NCI-H82 treated with DMSO at 0.1 percent for 48 hours (cell line): ENCODE measurements at regions not wholly inside any gene's neighbourhood (a gene's known extent, or its start where the extent isn't known, plus 50 kb on each side); places are given as distances from the start of the nearest gene placed in this dataset.

Source experiments
- DNase-seq: peaks from one replicate; lab custom pipeline; 2025; ENCODE audit not compliant: unreplicated experiment; lab: John Stamatoyannopoulos, UW

GRCh38 chr9:28887188-28887884 lies 1314.1 kb upstream of the C9orf72 start:
- DNase-seq = no peak

GRCh38 chr9:28888806-28889205 lies 1315.5 kb upstream of the C9orf72 start:
- no peak for DNase-seq

- DNase-seq = no peak
These were observed 1319.3 kb upstream of the C9orf72 start for GRCh38 chr9:28892538-28892937.

GRCh38 chr9:28899267-28899666 lies 1326.0 kb upstream of the C9orf72 start:
- no peak for DNase-seq

GRCh38 chr9:28899926-28900325 lies 1326.6 kb upstream of the C9orf72 start:
- DNase-seq = no peak

GRCh38 chr9:28900406-28900805 lies 1327.1 kb upstream of the C9orf72 start:
- no peak for DNase-seq

- no peak for DNase-seq
These were observed 1336.2 kb upstream of the C9orf72 start for GRCh38 chr9:28909526-28909925.

GRCh38 chr9:28912621-28913020 lies 1339.3 kb upstream of the C9orf72 start:
- no peak for DNase-seq

GRCh38 chr9:28915202-28915930 lies 1342.1 kb upstream of the C9orf72 start:
- no peak for DNase-seq

- no peak for DNase-seq
These were observed 1343.1 kb upstream of the C9orf72 start for GRCh38 chr9:28916348-28916747.

- no peak for DNase-seq
These were observed 1348.7 kb upstream of the C9orf72 start for GRCh38 chr9:28921857-28922500.

- no peak for DNase-seq
These were observed 1349.6 kb upstream of the C9orf72 start for GRCh38 chr9:28922891-28923290.

- no peak for DNase-seq
These were observed 1350.1 kb upstream of the C9orf72 start for GRCh38 chr9:28923351-28923750.

- no peak for DNase-seq
These were observed 1351.9 kb upstream of the C9orf72 start for GRCh38 chr9:28925157-28925556.

GRCh38 chr9:28926306-28926705 lies 1353.0 kb upstream of the C9orf72 start:
- no peak for DNase-seq

- DNase-seq = no peak
These were observed 1354.4 kb upstream of the C9orf72 start for GRCh38 chr9:28927691-28928090.

GRCh38 chr9:28929433-28929832 lies 1356.2 kb upstream of the C9orf72 start:
- no peak for DNase-seq

- no peak for DNase-seq
These were observed 1357.5 kb upstream of the C9orf72 start for GRCh38 chr9:28930766-28931165.

- DNase-seq = no peak
These were observed 1360.8 kb upstream of the C9orf72 start for GRCh38 chr9:28934111-28934510.

- DNase-seq = peak; percentile 2
These were observed 1365.7 kb upstream of the C9orf72 start for GRCh38 chr9:28938981-28939380.

GRCh38 chr9:28941856-28942255 lies 1368.6 kb upstream of the C9orf72 start:
- DNase-seq = no peak

- no peak for DNase-seq
These were observed 1369.7 kb upstream of the C9orf72 start for GRCh38 chr9:28942941-28943340.
